K562 (cell line): ENCODE measurements at regions not wholly inside any gene's neighbourhood (a gene's known extent, or its start where the extent isn't known, plus 50 kb on each side); places are given as distances from the start of the nearest gene placed in this dataset.

Experiments used
- ATAC-seq: fragments of 200-7000 bp; cut with Tn5 transposase; 3 replicates; pipeline ENCODE4 v1.9.1; 2020; ENCODE audit warnings: moderate library complexity
- BruUV-seq: library from RNA; stranded (reverse); fragments of 400-500 nt; replicated peaks from 2 replicates; lab custom pipeline; 2021; lab: Mats Ljungman, UMichigan
- CTCF ChIA-PET: fragments of 300-600 bp; formaldehyde crosslinking; extraction: SDS; loops from one replicate; lab custom pipeline; 2021; ENCODE audit warnings: low intra/inter-chr PET ratio; lab: Yijun Ruan, JAX
- POLR2A ChIA-PET: fragments of 300-600, 350-650 bp; sonication (Branson Sonifier 250); formaldehyde crosslinking; extraction: SDS; loops from one replicate; lab custom pipeline; 2021; ENCODE audit warnings: antibody characterized with exemption, inconsistent platforms; lab: Yijun Ruan, JAX
- DNase-seq, 4 experiments: peaks; one replicate each; pipeline versions ENCODE4 v3.0.0 to v3.0.0-alpha.2; 2011 to 2018; ENCODE audit warnings: low spot score in 3 of 4, mixed read lengths in 3 of 4; ENCODE audit errors: extremely low read depth in 1 of 4
- FAIRE-seq: peaks from 2 replicates; lab custom pipeline; 2011; peaks lifted over from hg19 to GRCh38; lab: Jason Lieb, UNC
- H2AFZ ChIP-seq: 2 replicates; pipeline ENCODE4 v1.6.0; 2011; ENCODE audit warnings: low read depth, low read length, control low read depth, inconsistent platforms
- H3K27ac ChIP-seq: fragments of 200-600 bp; 3 replicates; pipeline ENCODE4 v1.8.0; 2011; ENCODE audit warnings: low read depth, mild to moderate bottlenecking, control low read depth, inconsistent platforms, low read length, moderate library complexity, mixed read lengths; ENCODE audit errors: extremely low read depth
- H3K27me3 ChIP-seq, 2 experiments: fragments of 300-600 bp in 1 of 2; 2 replicates in 1 of 2; 3 replicates in 1 of 2; pipeline versions ENCODE4 v1.6.0 to v1.8.0; 2011; ENCODE audit warnings: inconsistent platforms in 2 of 2, low read length in 2 of 2, mild to moderate bottlenecking in 1 of 2, mixed read lengths in 1 of 2, moderate library complexity in 1 of 2; ENCODE audit not compliant: control insufficient read depth in 2 of 2, insufficient read depth in 2 of 2
- H3K36me3 ChIP-seq: fragments of 300-600 bp; 3 replicates; pipeline ENCODE4 v1.8.0; 2011; ENCODE audit warnings: mild to moderate bottlenecking, low read length, inconsistent platforms; ENCODE audit not compliant: control insufficient read depth, insufficient read depth
- H3K4me1 ChIP-seq, 2 experiments: fragments of 200-600 bp in 1 of 2; replicated peaks in 1 of 2; 2 replicates in 1 of 2; 3 replicates in 1 of 2; pipeline versions ENCODE4 v1.5.1 to v1.8.0; 2011; ENCODE audit warnings: inconsistent platforms in 2 of 2, low read length in 2 of 2, mild to moderate bottlenecking in 1 of 2, mixed read lengths in 1 of 2, moderate library complexity in 1 of 2; ENCODE audit not compliant: control insufficient read depth in 2 of 2, insufficient read depth in 2 of 2
- H3K4me2 ChIP-seq: 2 replicates; pipeline ENCODE4 v1.6.1; 2011; ENCODE audit warnings: low read length, control low read depth, inconsistent platforms, mixed read lengths; ENCODE audit not compliant: insufficient read depth
- H3K4me3 ChIP-seq: fragments of 200-600 bp; sonication (generic), shearing (Covaris generic); 2 replicates; pipeline ENCODE4 v1.5.1; 2016; ENCODE audit warnings: control low read depth, inconsistent platforms
- H3K79me2 ChIP-seq: fragments of 200-600 bp; 3 replicates; pipeline ENCODE4 v1.8.0; 2011; ENCODE audit warnings: low read length, inconsistent platforms; ENCODE audit not compliant: control insufficient read depth, insufficient read depth
- H3K9ac ChIP-seq, 2 experiments: 2 replicates each; pipeline versions ENCODE4 v1.6.0 to v1.6.1; 2011; ENCODE audit warnings: low read depth in 2 of 2, low read length in 2 of 2, control low read depth in 1 of 2, inconsistent platforms in 1 of 2, mild to moderate bottlenecking in 1 of 2, mixed read lengths in 1 of 2; ENCODE audit not compliant: insufficient read depth in 1 of 2
- H3K9me1 ChIP-seq: one replicate; pipeline ENCODE4 v1.6.0; 2011; ENCODE audit warnings: inconsistent platforms, mild to moderate bottlenecking, low read length, moderate library complexity; ENCODE audit not compliant: control insufficient read depth, insufficient read depth
- H3K9me3 ChIP-seq: replicated peaks from 2 replicates; pipeline ENCODE4 v1.5.1; 2011; ENCODE audit warnings: low read depth, low read length, inconsistent platforms; ENCODE audit not compliant: control insufficient read depth, insufficient read depth
- H4K20me1 ChIP-seq: replicated peaks from 2 replicates; pipeline ENCODE4 v1.6.1; 2011; ENCODE audit warnings: low read length, inconsistent platforms, mixed read lengths; ENCODE audit not compliant: control insufficient read depth, insufficient read depth
- CREB3 ChIP-seq: fragments of 450-650 bp; conservative IDR thresholded peaks from 2 replicates; pipeline ENCODE4 v1.6.1; 2016; ENCODE audit warnings: missing genetic modification characterization, low read depth, mild to moderate bottlenecking, missing compliant biosample characterization, moderate library complexity
- DLX4 ChIP-seq: fragments of 250-450 bp; sonication (Bioruptor Pico); IDR thresholded peaks from 2 replicates; pipeline ENCODE4 v1.6.1; 2021; ENCODE audit warnings: mild to moderate bottlenecking
- EP300 ChIP-seq: IDR thresholded peaks from 2 replicates; pipeline ENCODE4 v1.6.1; 2012; ENCODE audit warnings: low read length, improper control_type of control experiment
- FOXK2 ChIP-seq, 2 experiments: fragments of 450-650 bp; IDR thresholded peaks in 1 of 2; conservative IDR thresholded peaks in 1 of 2; 2 replicates each; pipeline ENCODE4 v1.6.1; 2016; ENCODE audit warnings: low read depth in 2 of 2, mild to moderate bottlenecking in 1 of 2
- HMGXB4 ChIP-seq: sonication (generic); formaldehyde crosslinking; IDR thresholded peaks from 2 replicates; pipeline ENCODE4 v1.8.1; 2023; ENCODE audit warnings: mild to moderate bottlenecking, missing genetic modification reagents
- RBBP5 ChIP-seq: fragments of 200-600 bp; sonication (generic); IDR thresholded peaks from 2 replicates; pipeline ENCODE4 v1.6.1; 2012; ENCODE audit warnings: borderline replicate concordance, mild to moderate bottlenecking, low read length, control low read depth, inconsistent platforms; ENCODE audit not compliant: insufficient read depth, poor library complexity, severe bottlenecking
- WGBS: fragments of 100-300 bp; shearing (Covaris generic); methylation state at CpG from one replicate; pipeline ENCODE4 v1.1.6; 2016; ENCODE audit warnings: low coverage, mixed read lengths; ENCODE audit not compliant: insufficient coverage; ENCODE audit errors: missing lambda C conversion rate; 5-methylcytosine and 5-hydroxymethylcytosine counted together
- in situ Hi-C: fragments of 300-500 bp; cut with MboI; formaldehyde crosslinking; loops from 4 replicates; pipeline ENCODE4 v1.15.0; 2018; ENCODE audit warnings: inconsistent platforms, mixed read lengths
- intact Hi-C: fragments of 100-400 bp; cut with micrococcal nuclease; formaldehyde crosslinking; loops from 2 replicates; pipeline ENCODE4 v1.14.2; 2022

GRCh38 chr4:65023081-65023480 lies 613.8 kb upstream of the TECRL start:
- H3K9me1 ChIP-seq = no peaks in the 10 kb centered on the region
- H3K27me3 ChIP-seq = no peaks in the 10 kb centered on the region
- 2% methylated on average over 6 of the region's 6 CpGs for WGBS
- no peaks in the 10 kb centered on the region for H4K20me1 ChIP-seq
- TF ChIP-seq RBBP5 (no peak), FOXK2 (conservative IDR thresholded peaks at IDR 0.05 in 1 of 2, IDR thresholded peaks at IDR 0.05 in 1 of 2; ENCODE audit: low read depth in 2 of 2) (no peak), HMGXB4 (CRISPR knock-in tag) (no peak), EP300 (no peak), CREB3 (tag) (no peak), DLX4 (CRISPR knock-in tag) (no peak)
- TF ChIP-seq, all 486 proteins: peak for 0
- no TSS peak for BruUV-seq
- no peak for ATAC-seq
- Histone ChIP-seq H3K4me1 (no peaks in the 10 kb centered on the region), H3K79me2 (no peaks in the 10 kb centered on the region), H3K27ac (no peak overlapping the region), H2AFZ (no peak overlapping the region), H3K4me2 (no peak overlapping the region), H3K36me3 (no peaks in the 10 kb centered on the region), H3K4me3 (no peak overlapping the region), H3K9ac (no peak overlapping the region), H3K9me3 (no peaks in the 10 kb centered on the region)
- intact Hi-C loops (no loop called here), in situ Hi-C loops (no loop called here)
- no peak for DNase-seq
- CTCF ChIA-PET = no interaction called here
- POLR2A ChIA-PET = no interaction called here
- FAIRE-seq = no peak
